ENCODE measurements at regions not wholly inside any gene's neighbourhood (a gene's known extent, or its start where the extent isn't known, plus 50 kb on each side); places are given as distances from the start of the nearest gene placed in this dataset.

DNA sequence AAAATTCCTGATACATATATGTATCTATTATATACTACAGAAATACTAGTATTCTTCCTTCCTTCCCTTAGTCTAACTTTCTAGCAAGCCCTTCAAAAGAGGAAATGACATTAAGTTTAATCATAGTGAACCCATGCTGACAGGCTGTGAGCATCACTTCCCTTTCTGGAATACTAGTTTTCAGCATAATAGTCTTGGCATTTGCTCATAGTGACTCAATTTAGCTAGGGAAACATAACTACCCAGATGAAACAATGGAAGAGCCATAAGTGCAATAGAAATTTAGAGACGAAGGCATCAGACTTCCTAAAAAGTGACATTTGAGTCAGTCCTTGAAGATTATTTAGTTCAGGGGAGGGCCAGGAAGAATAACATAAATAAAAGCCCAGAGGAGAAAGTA is 184.5 kb upstream of the CRY1 start:
- DNase-seq (ENCODE audit: low spot score) = no peak

DNA sequence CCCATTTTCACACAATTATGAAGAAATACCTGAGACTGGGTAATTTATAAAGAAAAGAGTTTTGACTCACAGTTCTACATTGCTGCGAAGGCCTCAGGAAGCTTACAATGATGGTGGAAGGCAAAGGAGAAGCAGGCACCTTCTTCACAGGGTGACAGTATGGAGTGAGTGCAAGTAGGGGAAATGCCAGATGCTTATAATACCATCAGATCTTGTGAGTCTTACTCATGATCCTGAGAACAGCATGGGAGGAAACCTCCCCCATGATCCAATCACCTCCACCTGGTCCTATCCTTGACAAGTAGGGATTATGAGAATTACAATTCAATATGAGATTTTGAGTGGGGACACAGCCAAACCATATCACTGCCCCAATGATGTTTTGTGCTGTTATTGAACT is 189.3 kb upstream of the CRY1 start:
- no peak for DNase-seq (ENCODE audit: low spot score)

- DNase-seq (ENCODE audit: low spot score) = no peak
Observed at GRCh38 chr12:107283652-107284051, 190.3 kb upstream of the CRY1 start.

DNA sequence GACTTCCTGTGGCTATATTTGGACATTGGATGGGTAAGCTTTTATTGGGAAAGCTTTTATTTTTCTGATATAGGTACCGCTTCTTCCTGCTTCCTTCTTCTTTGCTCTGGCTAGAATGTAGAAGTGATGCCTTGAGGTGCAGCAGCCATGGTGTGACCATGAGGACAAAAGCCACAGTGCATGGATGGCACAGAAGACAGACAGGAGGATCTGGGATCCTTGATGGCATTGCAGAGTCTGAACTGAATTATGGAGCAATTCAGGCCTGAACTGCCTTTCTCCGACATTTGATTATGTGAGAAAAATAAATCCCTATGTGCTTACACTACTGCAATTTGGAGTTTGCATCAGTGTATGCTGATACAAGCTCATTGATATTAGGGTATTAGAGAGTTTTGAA is 191.3 kb upstream of the CRY1 start:
- DNase-seq (ENCODE audit: low spot score) = no peak

- DNase-seq (ENCODE audit: low spot score) = no peak
Observed at GRCh38 chr12:107287436-107288413, 194.4 kb upstream of the CRY1 start.

DNA sequence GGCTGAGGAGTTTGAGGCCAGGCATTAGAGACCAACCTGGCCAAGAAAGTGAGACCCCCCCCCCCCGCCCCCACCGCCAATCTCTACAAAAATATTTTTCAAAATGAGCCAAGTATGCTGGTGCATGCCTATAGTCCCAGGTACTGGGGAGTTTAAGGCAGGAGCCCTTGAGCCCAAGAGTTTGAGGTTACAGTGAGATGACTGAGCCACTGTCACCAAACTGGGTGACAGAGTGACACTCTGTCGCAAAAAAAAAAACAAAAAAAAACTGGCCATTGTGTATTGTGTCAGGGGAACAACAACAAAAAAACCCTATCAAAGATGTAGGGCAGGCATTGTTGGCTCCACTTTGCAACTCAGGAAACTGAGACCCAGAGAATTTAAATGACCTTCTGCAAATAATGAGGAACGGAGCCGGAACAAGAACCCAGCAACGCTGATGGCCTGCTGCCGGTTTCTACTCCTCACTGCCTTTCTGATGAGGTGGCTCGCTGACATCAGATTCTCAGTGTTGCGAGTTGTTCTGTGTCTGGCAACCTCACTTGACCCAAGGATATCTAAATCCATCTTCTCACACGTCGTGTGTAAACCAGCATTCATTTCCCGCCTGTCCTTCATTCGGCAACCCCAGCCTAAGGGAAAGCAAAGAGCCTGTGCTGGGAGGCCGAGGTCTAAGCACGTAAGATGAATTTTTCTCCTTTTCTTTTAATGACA is 195.2 kb upstream of the CRY1 start:
- DNase-seq (ENCODE audit: low spot score) = no peak

DNA sequence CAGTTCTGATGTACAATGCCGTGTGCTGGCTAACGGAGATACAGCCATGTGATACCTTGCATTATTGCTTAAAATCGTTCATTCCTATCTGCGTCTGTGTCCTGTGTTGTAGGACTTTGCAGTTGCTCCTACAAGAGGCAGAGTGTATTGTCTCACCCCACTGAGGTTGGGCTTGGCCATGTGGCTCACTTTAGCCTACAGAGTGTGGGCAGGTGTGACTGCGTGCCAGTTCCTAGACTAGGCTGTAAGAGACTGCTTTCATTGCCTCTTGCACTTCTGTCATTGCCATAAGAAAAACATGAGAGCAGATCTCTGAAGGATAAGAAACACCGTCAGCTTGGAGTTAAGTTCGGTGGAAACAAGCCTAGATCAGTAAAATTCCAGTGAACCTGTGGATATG is 197.7 kb upstream of the CRY1 start:
- no peak for DNase-seq (ENCODE audit: low spot score)

- DNase-seq (ENCODE audit: low spot score) = no peak
Observed at GRCh38 chr12:107296681-107297089, 203.3 kb upstream of the CRY1 start.

DNA sequence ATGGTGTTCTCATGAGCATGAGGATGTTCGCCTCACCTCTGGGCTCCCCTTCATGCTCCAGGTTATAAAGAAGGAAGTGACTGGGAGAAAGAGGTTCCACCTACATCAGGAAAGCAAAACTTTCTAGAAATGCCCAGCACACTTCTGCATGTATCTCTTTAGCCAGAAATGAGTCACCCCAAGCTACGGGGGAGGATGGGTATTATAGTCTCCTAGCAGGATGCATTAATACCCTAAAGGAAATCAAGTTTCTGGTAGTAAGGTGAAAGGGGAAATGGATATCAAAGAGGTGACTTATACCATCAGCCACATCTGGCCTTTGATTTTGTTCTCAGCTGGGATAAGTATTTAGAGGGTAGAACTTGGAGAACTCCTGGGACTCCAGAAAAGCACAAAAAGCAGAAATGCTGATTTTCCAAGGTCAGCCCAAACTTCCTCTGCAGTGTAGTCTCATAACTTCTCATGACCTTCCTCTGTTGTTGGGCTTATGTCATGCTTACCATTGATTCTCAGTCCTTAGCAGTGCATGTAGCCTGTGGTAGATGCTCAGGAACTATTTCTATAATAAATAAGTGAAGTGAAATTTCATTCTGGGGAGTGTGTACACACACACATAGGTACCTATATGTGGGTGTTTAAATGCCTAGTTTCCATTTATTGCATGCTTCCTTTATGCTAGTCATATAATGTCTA is 209.4 kb upstream of the CRY1 start:
- no peak for DNase-seq (ENCODE audit: low spot score)

DNA sequence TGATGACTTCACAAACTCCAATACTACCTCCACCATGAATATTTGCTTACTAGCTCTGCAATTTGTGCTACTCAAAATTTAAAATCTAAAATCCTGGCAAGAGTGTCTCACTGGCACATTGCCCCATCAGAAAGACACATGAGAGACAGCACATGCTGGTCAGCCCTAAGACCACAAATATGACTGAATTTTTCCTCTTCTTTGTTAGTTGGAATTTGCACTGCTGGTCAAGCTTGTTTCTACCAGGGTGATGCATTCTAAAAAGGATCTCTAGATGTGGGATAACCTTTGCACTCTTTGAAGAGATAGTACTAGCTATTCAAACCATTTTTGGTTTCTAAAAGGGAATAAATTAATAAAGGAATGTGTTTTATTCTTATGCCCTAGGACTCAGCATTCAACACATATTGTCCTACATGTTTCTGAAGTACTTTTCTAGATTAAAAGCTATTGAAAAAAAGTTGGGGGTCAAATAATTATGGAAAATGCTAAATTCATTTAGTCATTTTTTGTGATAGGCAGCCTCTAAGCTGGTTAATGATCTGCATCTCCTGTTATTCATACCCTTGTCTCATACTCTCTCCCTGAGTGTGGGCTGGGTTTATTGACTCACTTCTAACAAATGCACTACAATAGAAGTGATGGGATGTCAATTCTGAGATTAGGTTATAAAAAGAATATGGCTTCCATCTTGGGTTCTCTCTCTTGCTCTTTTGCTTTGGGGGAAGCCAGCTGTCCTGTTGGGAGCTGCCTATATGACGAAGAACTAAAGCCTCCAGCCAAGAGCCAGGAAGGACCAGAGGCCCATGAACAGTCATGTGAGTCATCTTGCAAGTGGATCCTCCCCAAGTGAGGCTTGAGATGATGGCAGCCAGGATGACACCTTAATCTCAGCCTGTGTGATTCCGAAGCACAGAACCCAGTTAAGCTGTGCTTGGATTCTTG is 211.5 kb upstream of the CRY1 start:
- DNase-seq (ENCODE audit: low spot score) = no peak

- DNase-seq (ENCODE audit: low spot score) = no peak
Observed at GRCh38 chr12:107306141-107306659, 212.9 kb upstream of the CRY1 start.

DNA sequence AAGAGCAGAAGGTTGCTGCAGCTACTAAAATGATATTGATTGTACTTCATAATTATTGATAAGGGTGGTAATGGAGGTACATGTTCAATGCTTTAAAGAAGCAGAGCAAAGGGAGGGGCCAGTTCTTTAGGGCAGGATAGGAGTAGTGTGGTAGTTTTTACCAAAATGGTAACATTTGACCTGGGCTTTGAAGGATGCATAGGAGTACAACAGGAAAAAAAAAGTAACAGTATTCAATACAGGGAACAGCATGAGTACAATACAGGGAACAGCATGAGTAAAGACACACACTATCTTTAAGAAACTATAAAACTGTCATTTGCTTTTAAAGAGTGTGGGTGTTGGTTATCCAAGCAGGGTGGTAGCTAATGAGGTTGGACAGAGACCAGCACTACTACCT is 215.0 kb upstream of the CRY1 start:
- DNase-seq (ENCODE audit: low spot score) = no peak

GRCh38 chr12:107309020-107309419 is 215.7 kb upstream of the CRY1 start:
- no peak for DNase-seq (ENCODE audit: low spot score)

DNA sequence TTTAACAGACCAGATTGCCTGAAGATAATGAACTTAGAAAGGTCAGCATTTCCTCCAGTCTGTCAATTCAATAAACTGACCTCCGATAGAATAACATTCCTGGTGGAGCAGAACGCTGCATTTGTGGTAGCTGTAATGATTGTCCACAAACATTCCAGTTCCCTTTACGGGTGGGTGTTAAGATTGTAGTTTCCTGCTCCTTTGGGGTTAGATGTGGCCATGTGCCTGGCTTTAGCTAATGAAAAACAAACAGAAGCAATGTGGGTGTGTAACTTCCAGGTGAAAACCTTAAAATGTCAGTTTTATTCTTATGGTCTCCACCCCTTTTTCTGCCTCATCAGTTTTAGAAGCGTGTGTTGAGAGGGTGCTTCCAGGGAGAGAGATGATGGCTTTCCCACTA is 217.3 kb upstream of the CRY1 start:
- DNase-seq (ENCODE audit: low spot score) = no peak

DNA sequence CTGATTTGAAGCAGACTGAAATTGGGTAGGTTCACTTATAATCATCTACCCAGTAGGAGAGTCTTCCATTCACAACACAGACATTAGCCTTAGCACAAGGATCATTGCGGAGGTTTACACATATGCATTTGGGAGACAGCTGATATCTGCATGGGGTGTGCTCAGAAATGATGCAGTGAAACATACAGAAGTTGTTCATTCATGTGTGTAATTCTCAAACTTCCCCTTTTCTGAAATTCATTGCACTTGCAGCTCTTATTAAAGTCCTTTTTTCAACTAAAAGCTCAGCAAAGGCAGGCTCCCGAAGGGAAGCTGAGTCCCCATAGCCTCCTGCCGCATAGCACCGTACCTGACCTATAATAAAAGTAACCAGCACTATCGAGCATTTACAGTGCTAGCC is 218.3 kb upstream of the CRY1 start:
- DNase-seq (ENCODE audit: low spot score) = no peak

GRCh38 chr12:107317751-107318555 is 224.6 kb upstream of the CRY1 start:
- DNase-seq (ENCODE audit: low spot score) = peak; percentile 84

DNA sequence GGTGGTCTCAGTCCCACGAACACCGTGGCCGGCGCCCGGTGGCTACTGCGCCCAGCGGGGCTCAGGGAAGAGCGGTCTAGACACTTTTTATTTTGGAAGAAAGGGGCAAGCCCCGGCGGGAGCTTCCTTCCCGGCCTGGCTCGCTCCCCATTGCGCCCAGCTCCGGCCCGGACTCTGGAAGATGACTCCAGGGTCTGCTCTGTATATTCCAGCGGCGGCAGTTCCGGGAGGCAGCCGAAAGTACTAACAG is 225.1 kb upstream of the CRY1 start:
- peak; percentile 40 for DNase-seq (ENCODE audit: low spot score)

DNA sequence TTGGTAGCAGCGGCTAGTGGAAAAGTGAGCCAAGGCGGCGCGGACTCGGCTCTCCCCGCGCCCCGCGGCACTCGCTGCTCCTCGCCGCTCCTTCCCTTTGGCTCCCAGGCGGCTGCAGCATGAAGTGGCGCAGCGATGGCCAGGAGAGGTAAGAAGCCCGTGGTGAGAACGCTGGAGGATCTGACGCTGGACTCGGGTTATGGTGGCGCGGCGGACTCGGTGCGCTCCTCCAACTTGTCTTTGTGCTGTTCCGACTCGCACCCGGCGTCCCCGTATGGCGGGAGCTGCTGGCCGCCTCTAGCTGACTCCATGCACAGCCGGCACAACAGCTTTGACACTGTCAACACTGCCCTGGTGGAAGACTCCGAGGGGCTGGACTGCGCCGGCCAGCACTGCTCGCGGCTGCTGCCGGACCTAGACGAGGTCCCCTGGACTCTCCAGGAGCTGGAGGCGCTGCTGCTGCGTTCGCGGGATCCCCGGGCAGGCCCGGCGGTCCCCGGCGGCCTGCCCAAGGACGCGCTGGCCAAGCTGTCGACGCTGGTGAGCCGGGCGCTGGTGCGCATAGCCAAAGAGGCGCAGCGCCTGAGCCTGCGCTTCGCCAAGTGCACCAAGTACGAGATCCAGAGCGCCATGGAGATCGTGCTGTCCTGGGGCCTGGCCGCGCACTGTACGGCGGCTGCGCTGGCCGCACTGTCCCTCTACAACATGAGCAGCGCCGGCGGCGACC is 225.6 kb upstream of the CRY1 start:
- no peak for DNase-seq (ENCODE audit: low spot score)

- no peak for DNase-seq (ENCODE audit: low spot score)
Observed at GRCh38 chr12:107319533-107320032, 226.2 kb upstream of the CRY1 start.
